B cell (primary cell): ENCODE measurements at regions not wholly inside any gene's neighbourhood (a gene's known extent, or its start where the extent isn't known, plus 50 kb on each side); places are given as distances from the start of the nearest gene placed in this dataset.

Source experiments
- ATAC-seq: fragments of 200-7000 bp; cut with Tn5 transposase; one replicate; pipeline ENCODE4 v1.10.0; 2021; ENCODE audit warnings: low read depth, mild to moderate bottlenecking, moderate number of reproducible peaks, moderate library complexity
- CTCF ChIA-PET: fragments of 350-600 bp; sonication (Branson Sonifier 250); formaldehyde crosslinking; loops from one replicate; lab custom pipeline; 2021; ENCODE audit warnings: antibody characterized with exemption, inconsistent platforms; lab: Charles Lee
- POLR2A ChIA-PET: fragments of 350-600 bp; sonication (Branson Sonifier 250); formaldehyde crosslinking; loops from one replicate; lab custom pipeline; 2021; ENCODE audit warnings: antibody characterized with exemption; lab: Charles Lee
- DNase-seq: peaks from one replicate; pipeline ENCODE4 v3.0.0; 2013
- H2AFZ ChIP-seq: 2 replicates; pipeline ENCODE4 v1.6.1; 2012; ENCODE audit warnings: mild to moderate bottlenecking, low read depth, low read length; ENCODE audit not compliant: insufficient read depth, poor library complexity, severe bottlenecking
- H3K27ac ChIP-seq, 2 donors: 1 replicate in 1 of 2; 2 replicates in 1 of 2; pipeline ENCODE4 v1.5.1; 2012 to 2013; ENCODE audit warnings: low read length in 2 of 2, mild to moderate bottlenecking in 2 of 2, moderate library complexity in 1 of 2
- H3K27me3 ChIP-seq, 4 experiments: fragments of 200-600 bp in 1 of 4; sonication (generic) in 1 of 4; replicated peaks in 1 of 4; 1 replicate in 2 of 4; 2 replicates in 2 of 4; pipeline versions ENCODE4 v1.6.1 to v1.7.0; 2013 to 2016; ENCODE audit warnings: low read length in 3 of 4, mild to moderate bottlenecking in 2 of 4, mixed read lengths in 1 of 4, moderate library complexity in 1 of 4; ENCODE audit not compliant: insufficient read depth in 4 of 4, control insufficient read depth in 3 of 4; ENCODE audit errors: control extremely low read depth in 1 of 4
- H3K36me3 ChIP-seq, 2 experiments: replicated peaks in 1 of 2; 1 replicate in 1 of 2; 2 replicates in 1 of 2; pipeline versions ENCODE4 v1.6.1 to v1.7.1; 2013; ENCODE audit warnings: low read length in 1 of 2; ENCODE audit not compliant: insufficient read depth in 2 of 2, control insufficient read depth in 1 of 2; ENCODE audit errors: control extremely low read depth in 1 of 2, extremely low read depth in 1 of 2
- H3K4me1 ChIP-seq, 2 donors: fragments of 200-600 bp in 1 of 2; sonication (generic) in 1 of 2; 1 replicate in 1 of 2; 2 replicates in 1 of 2; pipeline versions ENCODE4 v1.5.1 to v1.6.1; 2013 to 2017; ENCODE audit warnings: low read length in 2 of 2; ENCODE audit not compliant: control insufficient read depth in 2 of 2, insufficient read depth in 2 of 2
- H3K4me2 ChIP-seq: replicated peaks from 2 replicates; pipeline ENCODE3; 2012; ENCODE audit warnings: mild to moderate bottlenecking, low read depth, low read length; ENCODE audit not compliant: poor library complexity, severe bottlenecking
- H3K4me3 ChIP-seq, 5 experiments: fragments of 200-600 bp in 1 of 5; sonication (generic) in 1 of 5; 1 replicate in 3 of 5; 2 replicates in 2 of 5; pipeline versions ENCODE4 v1.5.1 to v1.7.0; 2011 to 2016; ENCODE audit warnings: low read length in 4 of 5, mild to moderate bottlenecking in 4 of 5, low read depth in 2 of 5, control low read depth in 1 of 5, moderate library complexity in 1 of 5; ENCODE audit not compliant: insufficient read depth in 1 of 5; ENCODE audit errors: control extremely low read depth in 1 of 5, extremely low read depth in 1 of 5
- H3K79me2 ChIP-seq: fragments of 200-600 bp; sonication (generic); one replicate; pipeline ENCODE4 v1.6.0; 2016; ENCODE audit warnings: low read length; ENCODE audit not compliant: control insufficient read depth, insufficient read depth
- H3K9ac ChIP-seq: fragments of 200-600 bp; sonication (generic); 2 replicates; pipeline ENCODE4 v1.6.1; 2017; ENCODE audit warnings: mild to moderate bottlenecking, low read length, moderate library complexity
- H3K9me3 ChIP-seq, 3 donors: one replicate each; pipeline versions ENCODE4 v1.6.1 to v1.7.1; 2013; ENCODE audit warnings: low read length in 2 of 3; ENCODE audit not compliant: control insufficient read depth in 2 of 3, insufficient read depth in 1 of 3; ENCODE audit errors: control extremely low read depth in 1 of 3
- H4K20me1 ChIP-seq: 2 replicates; pipeline ENCODE4 v1.6.0; 2012; ENCODE audit warnings: mild to moderate bottlenecking, low read length; ENCODE audit not compliant: insufficient read depth, control insufficient read depth, poor library complexity, severe bottlenecking
- H3K27ac Mint-ChIP-seq: one replicate; pipeline ENCODE4 v1.8.0; 2021; ENCODE audit warnings: mixed read lengths
- H3K27me3 Mint-ChIP-seq: one replicate; pipeline ENCODE4 v1.8.0; 2021; ENCODE audit warnings: mixed read lengths
- H3K4me1 Mint-ChIP-seq: one replicate; pipeline ENCODE4 v1.8.0; 2021; ENCODE audit warnings: mixed read lengths
- H3K4me3 Mint-ChIP-seq: one replicate; pipeline ENCODE4 v1.8.0; 2021; ENCODE audit warnings: mixed read lengths
- H3K9me3 Mint-ChIP-seq: one replicate; pipeline ENCODE4 v1.8.0; 2022; ENCODE audit warnings: mixed read lengths; ENCODE audit not compliant: insufficient read depth
- EZH2 ChIP-seq: IDR thresholded peaks from 2 replicates; pipeline ENCODE4 v1.6.1; 2012; ENCODE audit warnings: borderline replicate concordance, low read depth, mild to moderate bottlenecking, moderate library complexity, low read length; ENCODE audit not compliant: insufficient read depth, poor library complexity, severe bottlenecking
- WGBS: methylation state at CpG from one replicate; pipeline ENCODE4 v1.1.5; 2013; ENCODE audit warnings: missing lambda C conversion rate; ENCODE audit not compliant: insufficient coverage; 5-methylcytosine and 5-hydroxymethylcytosine counted together
- intact Hi-C: fragments of 100-400 bp; cut with micrococcal nuclease; formaldehyde crosslinking; loops from one replicate; pipeline ENCODE4 v1.10.0; 2022
- TF ChIP-seq, protein P1 (sequence below): fragments of 200-600 bp; IDR thresholded peaks from one replicate; pipeline ENCODE4 v1.8.0; 2022; ENCODE audit warnings: antibody characterized with exemption, mild to moderate bottlenecking

- 80% methylated on average over 5 of the region's 7 CpGs for WGBS
- Histone ChIP-seq H3K4me3 (no peak overlapping the region), H3K9ac (no peak overlapping the region), H3K4me1 (no peaks in the 10 kb centered on the region), H3K79me2 (no peaks in the 10 kb centered on the region), H3K9me3 (peaks cover 0 to 6% (median 0%) of the 10 kb centered on the region in 3 donors), H3K27me3 (no peaks in the 10 kb centered on the region), H3K36me3 (no peaks in the 10 kb centered on the region), H4K20me1 (no peaks in the 10 kb centered on the region), H3K4me2 (no peak overlapping the region), H3K27ac (no peak overlapping the region), H2AFZ (no peak overlapping the region)
- intact Hi-C loops = no loop called here
- ATAC-seq = no peak
- Mint-ChIP-seq H3K4me1 (no peaks in the 10 kb centered on the region), H3K9me3 (no peaks in the 10 kb centered on the region), H3K27ac (no peak overlapping the region), H3K4me3 (no peak overlapping the region), H3K27me3 (no peaks in the 10 kb centered on the region)
- POLR2A ChIA-PET = no interaction called here
- TF ChIP-seq, protein P1, sequence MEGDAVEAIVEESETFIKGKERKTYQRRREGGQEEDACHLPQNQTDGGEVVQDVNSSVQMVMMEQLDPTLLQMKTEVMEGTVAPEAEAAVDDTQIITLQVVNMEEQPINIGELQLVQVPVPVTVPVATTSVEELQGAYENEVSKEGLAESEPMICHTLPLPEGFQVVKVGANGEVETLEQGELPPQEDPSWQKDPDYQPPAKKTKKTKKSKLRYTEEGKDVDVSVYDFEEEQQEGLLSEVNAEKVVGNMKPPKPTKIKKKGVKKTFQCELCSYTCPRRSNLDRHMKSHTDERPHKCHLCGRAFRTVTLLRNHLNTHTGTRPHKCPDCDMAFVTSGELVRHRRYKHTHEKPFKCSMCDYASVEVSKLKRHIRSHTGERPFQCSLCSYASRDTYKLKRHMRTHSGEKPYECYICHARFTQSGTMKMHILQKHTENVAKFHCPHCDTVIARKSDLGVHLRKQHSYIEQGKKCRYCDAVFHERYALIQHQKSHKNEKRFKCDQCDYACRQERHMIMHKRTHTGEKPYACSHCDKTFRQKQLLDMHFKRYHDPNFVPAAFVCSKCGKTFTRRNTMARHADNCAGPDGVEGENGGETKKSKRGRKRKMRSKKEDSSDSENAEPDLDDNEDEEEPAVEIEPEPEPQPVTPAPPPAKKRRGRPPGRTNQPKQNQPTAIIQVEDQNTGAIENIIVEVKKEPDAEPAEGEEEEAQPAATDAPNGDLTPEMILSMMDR = no peak
- TF ChIP-seq EZH2 = no peak
- CTCF ChIA-PET = no interaction called here
- no peak for DNase-seq
These were observed 567.9 kb downstream of the CCDC171 start for GRCh38 chr9:16120727-16121126.

DNA sequence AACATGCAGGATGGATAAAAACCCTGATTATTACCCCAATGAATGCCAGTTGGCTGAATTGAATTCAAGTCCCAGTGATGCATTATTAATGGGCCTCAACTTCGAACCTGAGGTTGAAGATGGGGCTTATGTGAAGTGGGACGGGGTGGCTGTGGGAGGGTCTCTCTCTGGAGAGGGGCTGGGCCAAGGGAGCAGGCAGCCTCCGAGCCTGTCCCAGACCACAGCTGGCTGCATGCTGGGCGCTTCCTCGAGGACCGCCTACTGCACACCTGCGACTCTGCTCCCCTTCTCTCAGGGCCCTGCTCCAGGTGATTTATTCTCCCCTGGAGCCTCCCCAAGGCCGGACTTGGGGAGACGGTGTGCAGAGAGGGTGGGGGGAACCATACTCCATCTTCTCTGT lies 568.3 kb downstream of the CCDC171 start:
- H3K4me1 ChIP-seq = no peaks in the 10 kb centered on the region
- no peaks in the 10 kb centered on the region for H3K9me3 Mint-ChIP-seq
- no peaks in the 10 kb centered on the region for H4K20me1 ChIP-seq
- DNase-seq (no peak), ATAC-seq (no peak)
- WGBS = 100% methylated on average over 2 of the region's 9 CpGs
- H3K36me3 ChIP-seq = no peaks in the 10 kb centered on the region
- no peak overlapping the region for H3K9ac ChIP-seq
- TF ChIP-seq EZH2 = no peak
- TF ChIP-seq, protein P1 = no peak
- H3K27me3 ChIP-seq = no peaks in the 10 kb centered on the region
- H3K79me2 ChIP-seq = no peaks in the 10 kb centered on the region
- H3K27me3 Mint-ChIP-seq = no peaks in the 10 kb centered on the region
- intact Hi-C loops = no loop called here
- H3K27ac ChIP-seq = no peak overlapping the region
- H3K4me3 Mint-ChIP-seq = no peak overlapping the region
- H3K9me3 ChIP-seq = peaks cover 0 to 4% (median 0%) of the 10 kb centered on the region in 3 donors
- H2AFZ ChIP-seq = no peak overlapping the region
- H3K4me2 ChIP-seq = no peak overlapping the region
- H3K4me1 Mint-ChIP-seq = no peaks in the 10 kb centered on the region
- ChIA-PET CTCF (no interaction called here), POLR2A (no interaction called here)
- H3K27ac Mint-ChIP-seq = no peak overlapping the region
- no peak overlapping the region for H3K4me3 ChIP-seq
